ENCODE measurements at regions not wholly inside any gene's neighbourhood (a gene's known extent, or its start where the extent isn't known, plus 50 kb on each side); places are given as distances from the start of the nearest gene placed in this dataset.

- H3K4me3 Mint-ChIP-seq = no peak overlapping the region
- no peaks in the 10 kb centered on the region for H3K9me3 Mint-ChIP-seq
- H3K4me1 Mint-ChIP-seq (ENCODE audit: low read depth) = no peaks in the 10 kb centered on the region
- no peaks in the 10 kb centered on the region for H3K36me3 Mint-ChIP-seq (ENCODE audit: low read depth)
- no peak overlapping the region for H3K27ac Mint-ChIP-seq
- no peaks in the 10 kb centered on the region for H3K27me3 Mint-ChIP-seq
Observed at GRCh38 chr2:59461127-59461526, 1092.3 kb downstream of the BCL11A start.

GRCh38 chr2:59458800-59459199 is 1094.7 kb downstream of the BCL11A start:
- H3K4me3 Mint-ChIP-seq = no peak overlapping the region
- H3K27me3 Mint-ChIP-seq = no peaks in the 10 kb centered on the region
- H3K27ac Mint-ChIP-seq = no peak overlapping the region
- H3K36me3 Mint-ChIP-seq (ENCODE audit: low read depth) = no peaks in the 10 kb centered on the region
- H3K4me1 Mint-ChIP-seq (ENCODE audit: low read depth) = no peaks in the 10 kb centered on the region
- H3K9me3 Mint-ChIP-seq = no peaks in the 10 kb centered on the region

- no peak overlapping the region for H3K27ac Mint-ChIP-seq
- no peaks in the 10 kb centered on the region for H3K36me3 Mint-ChIP-seq (ENCODE audit: low read depth)
- no peak overlapping the region for H3K4me3 Mint-ChIP-seq
- no peaks in the 10 kb centered on the region for H3K27me3 Mint-ChIP-seq
- no peaks in the 10 kb centered on the region for H3K9me3 Mint-ChIP-seq
- H3K4me1 Mint-ChIP-seq (ENCODE audit: low read depth) = no peaks in the 10 kb centered on the region
Observed at GRCh38 chr2:59456285-59456684, 1097.2 kb downstream of the BCL11A start.

- Mint-ChIP-seq H3K4me1 (ENCODE audit: low read depth) (no peaks in the 10 kb centered on the region), H3K27ac (no peak overlapping the region), H3K9me3 (no peaks in the 10 kb centered on the region), H3K27me3 (no peaks in the 10 kb centered on the region), H3K36me3 (ENCODE audit: low read depth) (no peaks in the 10 kb centered on the region), H3K4me3 (no peak overlapping the region)
Observed at GRCh38 chr2:59449274-59449673, 1104.2 kb downstream of the BCL11A start.

- H3K9me3 Mint-ChIP-seq = no peaks in the 10 kb centered on the region
- no peaks in the 10 kb centered on the region for H3K27me3 Mint-ChIP-seq
- H3K4me1 Mint-ChIP-seq (ENCODE audit: low read depth) = no peaks in the 10 kb centered on the region
- H3K36me3 Mint-ChIP-seq (ENCODE audit: low read depth) = no peaks in the 10 kb centered on the region
- no peak overlapping the region for H3K27ac Mint-ChIP-seq
- H3K4me3 Mint-ChIP-seq = no peak overlapping the region
Observed at GRCh38 chr2:59440491-59440890, 1113.0 kb downstream of the BCL11A start.

GRCh38 chr2:59435635-59436034 is 1117.8 kb downstream of the BCL11A start:
- Mint-ChIP-seq H3K27me3 (no peaks in the 10 kb centered on the region), H3K4me3 (no peak overlapping the region), H3K4me1 (ENCODE audit: low read depth) (no peaks in the 10 kb centered on the region), H3K9me3 (peaks cover 18% of the 10 kb centered on the region), H3K36me3 (ENCODE audit: low read depth) (no peaks in the 10 kb centered on the region), H3K27ac (no peak overlapping the region)

GRCh38 chr2:59428940-59429339 is 1124.5 kb downstream of the BCL11A start:
- Mint-ChIP-seq H3K27me3 (peaks cover 4% of the 10 kb centered on the region), H3K27ac (no peak overlapping the region), H3K4me1 (ENCODE audit: low read depth) (no peaks in the 10 kb centered on the region), H3K4me3 (no peak overlapping the region), H3K36me3 (ENCODE audit: low read depth) (no peaks in the 10 kb centered on the region), H3K9me3 (peaks cover 24% of the 10 kb centered on the region)

GRCh38 chr2:59427980-59428379 is 1125.5 kb downstream of the BCL11A start:
- H3K4me3 Mint-ChIP-seq = no peak overlapping the region
- no peak overlapping the region for H3K27ac Mint-ChIP-seq
- H3K9me3 Mint-ChIP-seq = peaks cover 17% of the 10 kb centered on the region
- H3K36me3 Mint-ChIP-seq (ENCODE audit: low read depth) = no peaks in the 10 kb centered on the region
- no peaks in the 10 kb centered on the region for H3K4me1 Mint-ChIP-seq (ENCODE audit: low read depth)
- H3K27me3 Mint-ChIP-seq = peaks cover 4% of the 10 kb centered on the region

- H3K9me3 Mint-ChIP-seq = peaks cover 5% of the 10 kb centered on the region
- peaks cover 7% of the 10 kb centered on the region for H3K27me3 Mint-ChIP-seq
- H3K36me3 Mint-ChIP-seq (ENCODE audit: low read depth) = no peaks in the 10 kb centered on the region
- no peaks in the 10 kb centered on the region for H3K4me1 Mint-ChIP-seq (ENCODE audit: low read depth)
- no peak overlapping the region for H3K27ac Mint-ChIP-seq
- H3K4me3 Mint-ChIP-seq = no peak overlapping the region
Observed at GRCh38 chr2:59425247-59425646, 1128.2 kb downstream of the BCL11A start.

GRCh38 chr2:59413751-59414570 is 1139.5 kb downstream of the BCL11A start:
- no peaks in the 10 kb centered on the region for H3K4me1 Mint-ChIP-seq (ENCODE audit: low read depth)
- H3K9me3 Mint-ChIP-seq = peaks cover 17% of the 10 kb centered on the region
- no peaks in the 10 kb centered on the region for H3K36me3 Mint-ChIP-seq (ENCODE audit: low read depth)
- H3K4me3 Mint-ChIP-seq = no peak overlapping the region
- H3K27ac Mint-ChIP-seq = no peak overlapping the region
- H3K27me3 Mint-ChIP-seq = peaks cover 9% of the 10 kb centered on the region

GRCh38 chr2:59399126-59399525 is 1154.3 kb downstream of the BCL11A start:
- H3K36me3 Mint-ChIP-seq (ENCODE audit: low read depth) = no peaks in the 10 kb centered on the region
- no peaks in the 10 kb centered on the region for H3K4me1 Mint-ChIP-seq (ENCODE audit: low read depth)
- no peaks in the 10 kb centered on the region for H3K27me3 Mint-ChIP-seq
- H3K9me3 Mint-ChIP-seq = peaks cover 4% of the 10 kb centered on the region
- H3K4me3 Mint-ChIP-seq = no peak overlapping the region
- no peak overlapping the region for H3K27ac Mint-ChIP-seq

- H3K27ac Mint-ChIP-seq = no peak overlapping the region
- no peaks in the 10 kb centered on the region for H3K4me1 Mint-ChIP-seq (ENCODE audit: low read depth)
- H3K36me3 Mint-ChIP-seq (ENCODE audit: low read depth) = no peaks in the 10 kb centered on the region
- no peaks in the 10 kb centered on the region for H3K27me3 Mint-ChIP-seq
- H3K9me3 Mint-ChIP-seq = peaks cover 4% of the 10 kb centered on the region
- H3K4me3 Mint-ChIP-seq = no peak overlapping the region
Observed at GRCh38 chr2:59398081-59398480, 1155.4 kb downstream of the BCL11A start.

- Mint-ChIP-seq H3K4me1 (ENCODE audit: low read depth) (no peaks in the 10 kb centered on the region), H3K27me3 (no peaks in the 10 kb centered on the region), H3K27ac (no peak overlapping the region), H3K9me3 (peaks cover 11% of the 10 kb centered on the region), H3K4me3 (no peak overlapping the region), H3K36me3 (ENCODE audit: low read depth) (no peaks in the 10 kb centered on the region)
Observed at GRCh38 chr2:59395119-59395518, 1154.0 kb upstream of the FANCL start.

- H3K4me1 Mint-ChIP-seq (ENCODE audit: low read depth) = no peaks in the 10 kb centered on the region
- H3K27me3 Mint-ChIP-seq = no peaks in the 10 kb centered on the region
- no peak overlapping the region for H3K27ac Mint-ChIP-seq
- no peaks in the 10 kb centered on the region for H3K36me3 Mint-ChIP-seq (ENCODE audit: low read depth)
- peaks cover 11% of the 10 kb centered on the region for H3K9me3 Mint-ChIP-seq
- H3K4me3 Mint-ChIP-seq = no peak overlapping the region
Observed at GRCh38 chr2:59391896-59392295, 1150.8 kb upstream of the FANCL start.

GRCh38 chr2:59390581-59390980 is 1149.5 kb upstream of the FANCL start:
- no peak overlapping the region for H3K4me3 Mint-ChIP-seq
- H3K27ac Mint-ChIP-seq = no peak overlapping the region
- no peaks in the 10 kb centered on the region for H3K4me1 Mint-ChIP-seq (ENCODE audit: low read depth)

GRCh38 chr2:59389240-59389639 is 1148.1 kb upstream of the FANCL start:
- no peak overlapping the region for H3K27ac Mint-ChIP-seq
- H3K36me3 Mint-ChIP-seq (ENCODE audit: low read depth) = no peaks in the 10 kb centered on the region
- H3K9me3 Mint-ChIP-seq = peaks cover 8% of the 10 kb centered on the region
- no peak overlapping the region for H3K4me3 Mint-ChIP-seq
- H3K27me3 Mint-ChIP-seq = no peaks in the 10 kb centered on the region
- H3K4me1 Mint-ChIP-seq (ENCODE audit: low read depth) = no peaks in the 10 kb centered on the region

More at GRCh38 chr2:59390581-59390980, 1149.5 kb upstream of the FANCL start:
- Mint-ChIP-seq H3K36me3 (ENCODE audit: low read depth) (no peaks in the 10 kb centered on the region), H3K27me3 (no peaks in the 10 kb centered on the region), H3K9me3 (peaks cover 9% of the 10 kb centered on the region)
